ENCODE measurements at regions not wholly inside any gene's neighbourhood (a gene's known extent, or its start where the extent isn't known, plus 50 kb on each side); places are given as distances from the start of the nearest gene placed in this dataset.

- no peak for TF ChIP-seq POLR2A (IDR thresholded peaks at IDR 0.05)
- TF ChIP-seq CTCF (IDR thresholded peaks at IDR 0.05 in 4 of 5, conservative IDR thresholded peaks at IDR 0.05 in 1 of 5) = no peak
Measured at GRCh38 chr11:87967459-87967858, 207.8 kb downstream of the RAB38 start.
